Fibroblast of villous mesenchyme (primary cell): ENCODE measurements at regions not wholly inside any gene's neighbourhood (a gene's known extent, or its start where the extent isn't known, plus 50 kb on each side); places are given as distances from the start of the nearest gene placed in this dataset.

Source experiments
- DNase-seq: peaks from one replicate; pipeline ENCODE4 v3.0.0-alpha.2; 2010; ENCODE audit warnings: low read depth
- H3K4me3 ChIP-seq: 2 replicates; pipeline ENCODE4 v1.5.1; 2011; ENCODE audit warnings: low read depth, mild to moderate bottlenecking, low read length
- CTCF ChIP-seq: IDR thresholded peaks from 2 replicates; pipeline ENCODE4 v1.5.1; 2012; ENCODE audit warnings: low read depth, mild to moderate bottlenecking, low read length; ENCODE audit not compliant: insufficient read depth

DNA sequence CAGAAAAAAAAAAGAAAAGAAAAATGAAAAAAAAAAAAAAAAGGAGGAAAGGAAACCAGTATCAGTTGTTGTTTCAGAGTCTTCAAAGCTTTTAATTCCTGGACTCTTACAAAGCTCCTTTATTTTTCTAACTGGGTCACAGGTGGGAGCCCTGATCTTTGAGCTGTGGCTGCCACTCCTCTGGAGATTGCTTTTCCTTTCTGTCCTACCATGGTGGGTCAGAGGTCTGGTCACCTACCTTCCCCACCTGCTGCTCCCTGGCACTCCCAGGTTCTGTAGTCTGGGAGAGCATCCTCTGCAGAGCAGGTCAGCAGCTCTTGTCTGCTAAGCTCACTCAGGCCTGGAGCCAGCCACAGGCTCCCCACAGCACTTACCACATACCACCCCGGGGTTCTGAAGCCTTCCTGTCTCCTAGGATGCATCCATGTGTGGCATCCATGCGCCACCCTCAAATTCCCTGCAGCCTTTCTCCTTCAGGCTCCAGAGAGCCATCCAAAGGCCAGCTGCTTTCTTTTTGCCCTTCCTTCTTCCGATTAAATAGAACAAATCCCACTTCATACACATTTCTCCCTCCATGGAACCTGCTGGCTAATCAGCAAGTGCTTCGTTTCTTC is 73.2 kb upstream of the TPK1 start:
- no peak for TF ChIP-seq CTCF
- no peak overlapping the region for H3K4me3 ChIP-seq
- no peak for DNase-seq

DNA sequence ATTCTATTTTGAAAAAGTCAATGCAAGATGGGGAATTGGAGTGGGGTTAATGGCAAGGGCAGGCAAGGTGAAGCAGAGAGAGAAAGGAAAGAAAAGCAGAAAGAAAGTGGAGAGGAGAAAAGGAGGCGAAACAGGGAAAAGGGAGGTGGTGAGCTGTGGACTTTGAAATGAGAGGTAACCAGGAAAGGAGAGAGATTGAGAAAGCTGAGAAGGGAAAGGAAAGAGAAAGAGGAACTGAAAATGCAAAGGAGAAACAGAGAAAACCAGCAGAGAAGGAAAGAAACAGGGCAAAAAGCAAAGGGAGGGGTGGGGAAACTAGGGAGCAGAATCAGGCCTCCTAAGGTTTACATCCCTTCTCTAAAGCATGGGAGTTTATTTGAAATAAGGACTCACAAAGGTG is 72.5 kb upstream of the TPK1 start:
- DNase-seq = no peak
- no peak for TF ChIP-seq CTCF
- no peak overlapping the region for H3K4me3 ChIP-seq

- no peak for DNase-seq
- no peak overlapping the region for H3K4me3 ChIP-seq
- no peak for TF ChIP-seq CTCF
Observed at GRCh38 chr7:144907577-144907976, 71.7 kb upstream of the TPK1 start.

DNA sequence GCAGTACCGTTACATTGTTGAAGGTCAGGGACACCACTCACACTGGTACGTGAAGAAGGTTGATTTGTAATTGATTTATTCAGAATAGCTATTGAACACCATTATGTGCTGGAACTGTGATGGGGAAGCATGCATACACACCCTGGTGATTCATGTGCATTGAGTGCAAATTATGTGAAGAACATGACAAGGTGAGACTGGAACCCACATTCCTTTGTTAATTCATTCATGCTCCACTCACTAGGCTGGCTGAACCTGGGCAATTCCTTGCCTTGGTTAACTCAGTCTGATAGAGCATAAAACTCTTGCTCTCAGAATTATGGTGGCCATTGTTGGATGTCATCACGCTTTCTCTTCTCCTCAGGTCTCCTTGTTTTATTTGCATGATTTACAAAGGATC is 67.3 kb upstream of the TPK1 start:
- no peak overlapping the region for H3K4me3 ChIP-seq
- no peak for DNase-seq
- TF ChIP-seq CTCF = no peak

DNA sequence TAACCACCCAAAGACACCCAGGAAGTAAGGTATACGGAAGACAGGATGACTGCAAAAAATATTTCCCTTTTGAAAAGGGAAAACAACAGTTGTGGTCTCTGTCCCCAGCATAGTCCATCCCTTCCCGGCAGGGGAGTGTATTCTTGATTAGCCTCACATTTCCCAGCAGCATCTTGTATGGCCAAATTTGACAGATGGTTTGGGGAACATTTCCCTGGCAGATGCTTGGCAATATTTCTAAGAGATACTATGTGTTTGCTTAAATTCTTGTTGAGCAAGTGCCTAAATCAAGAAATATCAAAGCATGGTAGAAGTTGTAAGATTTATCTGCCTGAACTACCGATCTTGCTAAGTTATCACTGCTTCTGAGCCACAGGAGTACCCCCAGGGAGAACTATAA is 56.9 kb upstream of the TPK1 start:
- no peak overlapping the region for H3K4me3 ChIP-seq
- no peak for TF ChIP-seq CTCF
- DNase-seq = no peak
